ENCODE measurements at regions not wholly inside any gene's neighbourhood (a gene's known extent, or its start where the extent isn't known, plus 50 kb on each side); places are given as distances from the start of the nearest gene placed in this dataset.

GRCh38 chr1:212190169-212190568 is 95.0 kb upstream of the PPP2R5A start:
- no peak for DNase-seq (ENCODE audit: low read depth in 2 of 2)

GRCh38 chr1:212192261-212192998 is 92.8 kb upstream of the PPP2R5A start:
- no peak for DNase-seq (ENCODE audit: low read depth in 2 of 2)

GRCh38 chr1:212196355-212196754 is 88.9 kb upstream of the PPP2R5A start:
- no peak for DNase-seq (ENCODE audit: low read depth in 2 of 2)

GRCh38 chr1:212201461-212201860 is 83.7 kb upstream of the PPP2R5A start:
- no peak for DNase-seq (ENCODE audit: low read depth in 2 of 2)

GRCh38 chr1:212203630-212204029 is 81.6 kb upstream of the PPP2R5A start:
- no peak for DNase-seq (ENCODE audit: low read depth in 2 of 2)

DNA sequence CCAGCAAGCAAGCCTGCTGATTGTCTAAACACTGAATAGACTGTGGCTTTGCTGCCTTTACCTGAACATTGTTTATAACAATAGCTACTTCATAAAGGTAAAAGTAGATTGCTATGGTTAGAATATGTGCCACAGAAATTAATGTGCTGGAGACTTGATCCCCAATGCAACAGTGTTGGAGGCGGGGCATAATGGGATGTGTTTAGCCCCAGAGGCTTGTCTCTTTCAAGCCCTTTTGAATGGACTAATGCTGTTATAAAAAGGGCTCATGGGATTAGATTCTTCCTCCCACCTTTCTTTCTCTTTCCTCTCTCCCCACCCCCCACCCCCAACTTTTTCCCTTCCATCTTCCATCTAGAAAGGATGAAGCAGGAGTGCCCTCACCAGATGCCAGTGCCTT is 80.2 kb upstream of the PPP2R5A start:
- no peak for DNase-seq (ENCODE audit: low read depth in 2 of 2)

DNA sequence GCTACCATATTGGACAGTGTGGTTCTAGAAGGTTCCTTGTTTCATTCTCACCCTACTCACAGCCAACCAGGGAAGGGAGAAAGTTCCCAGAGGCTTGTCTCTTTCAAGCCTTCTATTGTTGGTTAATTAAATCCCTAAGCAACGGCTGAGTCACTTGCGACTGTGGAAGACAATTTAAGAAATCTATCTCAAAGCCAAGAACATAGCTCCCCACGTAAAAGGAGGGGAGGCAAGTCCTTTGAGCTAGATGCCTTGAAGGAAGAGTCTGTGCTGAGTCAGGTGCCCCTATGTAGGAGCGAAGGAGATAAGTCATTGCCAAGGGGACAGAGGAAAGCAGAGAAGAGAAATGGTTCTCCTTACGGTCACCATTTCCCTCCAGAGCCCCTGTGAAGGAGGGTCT is 79.4 kb upstream of the PPP2R5A start:
- no peak for DNase-seq (ENCODE audit: low read depth in 2 of 2)

- no peak for DNase-seq (ENCODE audit: low read depth in 2 of 2)
Measured at GRCh38 chr1:212207118-212207517, 78.1 kb upstream of the PPP2R5A start.

- no peak for DNase-seq (ENCODE audit: low read depth in 2 of 2)
Measured at GRCh38 chr1:212207822-212208520, 77.2 kb upstream of the PPP2R5A start.

DNA sequence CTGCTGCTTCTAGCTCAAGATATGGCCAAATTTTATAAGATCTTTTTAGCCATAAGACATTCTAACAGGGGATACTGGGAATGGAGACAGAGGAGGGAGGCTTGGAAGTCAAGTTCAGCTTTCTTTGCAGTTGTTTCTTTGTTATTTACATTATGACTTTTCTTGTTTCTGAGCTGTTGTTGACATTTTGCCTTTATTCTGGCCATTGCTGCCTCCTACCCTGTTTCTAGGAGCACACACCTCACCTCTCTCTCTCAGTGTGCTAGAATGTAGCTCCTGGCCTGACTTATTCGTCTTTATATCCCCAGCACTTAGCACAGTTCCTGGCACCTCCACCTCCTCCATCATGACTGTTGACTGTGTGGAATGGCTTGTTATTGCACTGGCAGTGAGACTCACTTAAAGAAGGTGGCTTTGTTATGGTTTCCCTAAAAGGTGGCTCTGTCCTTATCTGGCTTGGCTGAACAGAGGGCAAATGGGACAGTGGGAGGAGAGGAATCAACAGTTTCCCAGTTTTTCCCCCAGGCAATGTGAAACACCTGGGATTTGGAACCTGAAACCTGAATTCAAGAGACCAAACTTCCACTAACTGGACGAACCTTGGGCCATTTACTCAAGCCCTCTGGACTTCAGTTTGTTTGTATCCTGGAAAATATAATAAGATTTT is 76.1 kb upstream of the PPP2R5A start:
- no peak for DNase-seq (ENCODE audit: low read depth in 2 of 2)

- DNase-seq (ENCODE audit: low read depth in 2 of 2), result no peak
Measured at GRCh38 chr1:212211371-212211770, 73.8 kb upstream of the PPP2R5A start.

DNA sequence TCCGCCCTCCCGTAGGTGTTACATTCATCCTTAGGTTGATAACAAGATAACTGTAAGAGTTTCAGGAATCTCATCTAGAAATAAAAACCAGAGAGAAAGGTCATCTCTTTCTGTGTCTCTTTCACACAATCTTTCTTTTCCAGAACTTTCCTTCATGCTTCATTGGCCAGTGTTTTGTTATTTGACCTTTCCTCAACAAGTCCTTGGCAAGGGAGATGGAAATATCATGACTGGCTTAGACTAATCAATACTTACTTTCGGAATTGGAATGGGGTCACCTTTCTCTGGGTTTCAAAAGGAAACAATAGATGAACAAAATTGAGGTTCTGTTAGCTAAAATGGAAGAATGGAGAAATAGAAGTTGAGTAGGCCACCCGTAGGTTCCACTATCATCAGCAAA is 72.9 kb upstream of the PPP2R5A start:
- no peak for DNase-seq (ENCODE audit: low read depth in 2 of 2)

- DNase-seq (ENCODE audit: low read depth in 2 of 2), result no peak
Measured at GRCh38 chr1:212212906-212213305, 72.3 kb upstream of the PPP2R5A start.

DNA sequence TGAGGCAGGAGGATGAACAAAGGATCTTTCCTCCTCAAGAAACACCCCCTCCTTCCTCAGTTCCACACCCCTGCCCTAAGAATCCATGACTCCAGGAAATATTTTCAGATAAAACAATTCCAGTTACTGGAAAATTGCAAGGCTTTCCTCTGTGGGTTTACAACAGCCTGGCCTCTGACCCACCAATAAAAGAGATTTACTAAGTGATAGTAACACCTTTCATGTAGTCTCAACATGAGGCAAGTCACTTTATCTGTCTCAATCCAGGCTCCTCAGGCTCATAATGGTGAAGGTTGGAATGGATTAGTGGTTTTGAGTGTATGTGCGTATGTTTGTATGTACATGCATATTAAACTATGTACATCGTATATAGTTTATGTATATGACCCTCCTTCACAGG is 71.4 kb upstream of the PPP2R5A start:
- DNase-seq (ENCODE audit: low read depth in 2 of 2), result no peak

- no peak for DNase-seq (ENCODE audit: low read depth in 2 of 2)
Measured at GRCh38 chr1:212214325-212214724, 70.9 kb upstream of the PPP2R5A start.

DNA sequence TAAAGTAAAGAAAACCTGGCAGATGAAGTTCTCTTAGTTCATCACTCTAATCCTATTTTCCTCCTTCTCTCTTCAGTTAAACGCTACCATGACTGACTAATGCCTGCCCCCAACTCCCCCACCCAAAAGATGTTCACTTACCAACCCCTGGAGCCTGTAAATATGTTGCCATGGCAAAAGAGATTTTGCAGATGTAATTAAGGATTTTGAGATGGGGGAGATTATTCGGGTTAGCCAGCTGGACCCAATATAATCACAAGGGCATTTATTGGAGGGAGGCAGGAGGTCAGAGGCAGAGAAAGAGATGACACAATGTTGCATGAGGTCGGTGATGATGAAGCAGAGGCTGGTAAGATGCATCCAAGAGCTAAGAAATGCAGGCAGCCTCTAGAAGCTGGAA is 69.3 kb upstream of the PPP2R5A start:
- no peak for DNase-seq (ENCODE audit: low read depth in 2 of 2)

- DNase-seq (ENCODE audit: low read depth in 2 of 2), result no peak
Measured at GRCh38 chr1:212217633-212218032, 67.6 kb upstream of the PPP2R5A start.

GRCh38 chr1:212218065-212218464 is 67.1 kb upstream of the PPP2R5A start:
- no peak for DNase-seq (ENCODE audit: low read depth in 2 of 2)

DNA sequence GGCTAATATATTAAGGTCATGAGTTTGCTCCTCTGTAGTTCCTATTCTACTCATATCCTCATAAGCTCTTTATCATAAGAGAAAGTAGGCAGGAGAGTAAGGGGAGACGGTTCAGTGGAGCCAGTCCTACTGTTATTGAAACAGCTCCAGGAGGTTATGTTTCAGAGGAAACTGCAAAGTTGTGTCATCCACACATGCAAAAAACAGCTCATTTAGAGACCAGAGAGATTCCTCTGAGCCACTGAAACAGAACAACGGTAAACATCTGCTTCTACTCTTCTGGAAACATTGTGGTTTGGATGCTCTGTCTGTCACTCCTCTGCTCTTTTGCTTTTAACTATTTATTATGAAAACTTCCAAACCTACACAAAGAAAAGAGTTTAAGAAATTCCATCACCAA is 66.3 kb upstream of the PPP2R5A start:
- DNase-seq (ENCODE audit: low read depth in 2 of 2), result no peak

DNA sequence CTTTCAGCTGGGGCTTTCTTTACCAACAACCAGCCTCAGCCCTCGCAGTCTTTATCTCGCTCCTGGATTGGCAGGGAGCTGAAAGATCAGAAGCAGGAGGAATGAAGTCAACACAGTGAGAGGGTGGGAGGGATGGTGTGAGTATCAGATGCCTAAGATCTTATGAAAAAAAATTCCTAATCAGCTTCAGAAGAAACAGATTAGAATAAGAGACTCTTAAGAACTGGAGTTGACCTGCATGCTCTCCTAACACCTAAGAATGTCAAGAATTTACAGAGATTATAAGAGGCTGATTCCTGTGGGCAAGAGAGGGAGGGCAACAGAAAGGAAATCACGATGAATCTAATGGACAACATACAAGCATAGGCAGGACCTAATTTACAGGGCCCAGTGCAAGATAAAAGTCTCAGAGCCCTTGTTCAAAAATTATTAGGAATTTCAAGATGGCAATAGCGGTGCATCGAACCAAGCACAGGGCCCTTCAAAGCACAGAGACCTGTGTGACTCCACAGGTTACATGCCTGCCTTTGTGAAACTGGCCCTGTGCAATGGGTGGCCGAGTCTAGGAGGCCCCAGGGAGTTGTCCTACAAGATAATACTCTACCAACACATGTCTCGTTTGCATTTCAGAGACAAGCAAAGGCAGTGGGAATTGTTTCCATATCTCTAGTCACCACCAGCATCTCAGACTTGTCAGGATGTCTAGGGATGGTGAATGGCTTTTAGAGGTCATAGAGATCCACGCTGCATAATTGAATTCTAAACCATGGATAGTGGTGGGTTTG is 65.3 kb upstream of the PPP2R5A start:
- no peak for DNase-seq (ENCODE audit: low read depth in 2 of 2)

- DNase-seq (ENCODE audit: low read depth in 2 of 2), result no peak
Measured at GRCh38 chr1:212221801-212222200, 63.4 kb upstream of the PPP2R5A start.

DNA sequence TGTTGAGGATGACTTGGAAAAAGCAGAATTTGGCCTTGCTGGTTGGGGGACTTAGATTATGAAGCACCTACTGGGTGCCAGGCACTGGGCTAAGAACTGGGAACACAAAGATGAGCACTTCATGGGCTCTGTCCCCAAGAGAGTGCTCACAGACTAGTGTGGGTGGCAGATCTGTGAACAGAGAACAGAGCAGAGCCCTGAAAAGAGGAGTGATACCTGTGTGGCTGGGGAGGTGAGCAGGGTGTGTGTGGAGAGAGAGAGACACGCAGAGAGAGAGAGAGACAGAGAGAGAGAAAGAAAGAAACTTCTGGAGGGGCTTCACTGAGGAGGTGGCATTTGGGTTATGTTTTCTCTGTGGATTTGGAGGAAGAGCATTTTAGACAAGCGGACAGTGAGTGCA is 61.1 kb upstream of the PPP2R5A start:
- DNase-seq (ENCODE audit: low read depth in 2 of 2), result no peak
